Keratinocyte (primary cell): ENCODE measurements at regions not wholly inside any gene's neighbourhood (a gene's known extent, or its start where the extent isn't known, plus 50 kb on each side); places are given as distances from the start of the nearest gene placed in this dataset.

Experiments used
- DNase-seq: peaks from one replicate; pipeline ENCODE4 v3.0.0-alpha.2; 2011; ENCODE audit warnings: low read depth, missing footprints, low spot score
- FAIRE-seq: peaks from 2 replicates; lab custom pipeline; 2011; peaks lifted over from hg19 to GRCh38; lab: Jason Lieb, UNC
- H2AFZ ChIP-seq: 2 replicates; pipeline ENCODE4 v1.6.0; 2012; ENCODE audit warnings: low read length, control low read depth, inconsistent platforms; ENCODE audit not compliant: control insufficient read depth
- H3K27ac ChIP-seq: 2 replicates; pipeline ENCODE4 v1.5.1; 2011; ENCODE audit warnings: low read length; ENCODE audit not compliant: control insufficient read depth, insufficient read depth
- H3K27me3 ChIP-seq: 3 replicates; pipeline ENCODE4 v1.6.0; 2011; ENCODE audit warnings: low read length; ENCODE audit not compliant: control insufficient read depth, insufficient read depth; ENCODE audit errors: extremely low read depth
- H3K36me3 ChIP-seq, 2 experiments: 2 replicates in 1 of 2; 3 replicates in 1 of 2; pipeline ENCODE4 v1.5.1; 2011; ENCODE audit warnings: low read length in 2 of 2, mild to moderate bottlenecking in 1 of 2; ENCODE audit not compliant: control insufficient read depth in 2 of 2, insufficient read depth in 2 of 2; ENCODE audit errors: extremely low read depth in 1 of 2
- H3K4me1 ChIP-seq: 3 replicates; pipeline ENCODE4 v1.5.1; 2011; ENCODE audit warnings: low read length; ENCODE audit not compliant: control insufficient read depth, insufficient read depth; ENCODE audit errors: extremely low read depth
- H3K4me2 ChIP-seq: 3 replicates; pipeline ENCODE4 v1.6.0; 2011; ENCODE audit warnings: low read depth, low read length; ENCODE audit not compliant: control insufficient read depth, insufficient read depth; ENCODE audit errors: extremely low read depth
- H3K4me3 ChIP-seq, 3 experiments: fragments of 200-600 bp in 1 of 3; sonication (generic) in 1 of 3; 2 replicates in 2 of 3; 3 replicates in 1 of 3; pipeline ENCODE4 v1.5.1; 2011 to 2016; ENCODE audit warnings: low read length in 3 of 3, mild to moderate bottlenecking in 3 of 3, control low read depth in 2 of 3, inconsistent platforms in 1 of 3, low read depth in 1 of 3, mixed read lengths in 1 of 3, mixed run types in 1 of 3, moderate library complexity in 1 of 3; ENCODE audit not compliant: control insufficient read depth in 2 of 3, insufficient read depth in 2 of 3; ENCODE audit errors: extremely low read depth in 1 of 3
- H3K79me2 ChIP-seq: 2 replicates; pipeline ENCODE4 v1.6.0; 2012; ENCODE audit warnings: low read length; ENCODE audit not compliant: control insufficient read depth, insufficient read depth
- H3K9ac ChIP-seq: 3 replicates; pipeline ENCODE4 v1.6.0; 2011; ENCODE audit warnings: low read length; ENCODE audit not compliant: control insufficient read depth, insufficient read depth; ENCODE audit errors: extremely low read depth
- H3K9me1 ChIP-seq: 3 replicates; pipeline ENCODE4 v1.6.0; 2011; ENCODE audit warnings: low read length; ENCODE audit not compliant: control insufficient read depth, insufficient read depth; ENCODE audit errors: extremely low read depth
- H3K9me3 ChIP-seq: 2 replicates; pipeline ENCODE4 v1.5.1; 2012; ENCODE audit warnings: low read depth, low read length; ENCODE audit not compliant: control insufficient read depth
- H4K20me1 ChIP-seq: 3 replicates; pipeline ENCODE4 v1.6.0; 2011; ENCODE audit warnings: low read length; ENCODE audit not compliant: control insufficient read depth, insufficient read depth; ENCODE audit errors: extremely low read depth
- CTCF ChIP-seq, 3 experiments: IDR thresholded peaks in 1 of 3; conservative IDR thresholded peaks in 1 of 3; optimal IDR thresholded peaks in 1 of 3; 2 replicates in 2 of 3; 3 replicates in 1 of 3; pipeline versions ENCODE3 to v1.5.1; 2011; ENCODE audit warnings: low read length in 3 of 3, mild to moderate bottlenecking in 3 of 3, moderate library complexity in 2 of 3, control low read depth in 1 of 3, inconsistent platforms in 1 of 3; ENCODE audit not compliant: insufficient read depth in 2 of 3; ENCODE audit errors: extremely low read depth in 1 of 3
- EZH2 ChIP-seq: IDR thresholded peaks from one replicate; pipeline ENCODE4 v1.6.1; 2012; ENCODE audit warnings: inconsistent platforms, mild to moderate bottlenecking, low read length, moderate library complexity
- dilution Hi-C: fragments of 300-500 bp; cut with MboI; formaldehyde crosslinking; loops from one replicate; pipeline ENCODE4 v1.7.0; 2020; ENCODE audit warnings: low sequenced_read_pairs; ENCODE audit not compliant: extremely low pct_ligation_motif_present

DNA sequence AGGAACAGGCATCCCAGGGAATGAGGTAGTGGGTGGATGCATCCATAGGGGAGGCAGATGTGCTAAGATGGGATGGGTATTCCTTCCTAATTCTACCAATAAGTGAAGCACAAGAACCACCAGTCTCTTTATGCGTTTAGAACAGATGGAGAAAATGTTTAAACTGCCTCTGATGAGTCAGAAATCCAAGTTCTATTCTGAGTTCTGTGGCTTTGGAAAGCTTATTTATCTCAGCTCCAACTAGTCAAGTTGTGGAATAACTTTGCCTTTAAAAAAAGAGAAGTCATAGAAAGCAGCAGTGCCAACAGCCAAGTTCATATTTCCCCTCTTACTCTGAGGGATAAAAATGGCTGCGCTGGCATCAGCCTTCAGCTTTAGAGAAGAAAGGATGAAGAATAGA lies 761.7 kb downstream of the IGSF11 start:
- no peaks in the 10 kb centered on the region for H3K9me1 ChIP-seq
- H3K4me3 ChIP-seq: no peak overlapping the region
- H2AFZ ChIP-seq: no peak overlapping the region
- H4K20me1 ChIP-seq: no peaks in the 10 kb centered on the region
- H3K9ac ChIP-seq: no peak overlapping the region
- no peaks in the 10 kb centered on the region for H3K9me3 ChIP-seq
- no peak overlapping the region for H3K4me2 ChIP-seq
- FAIRE-seq (no peak), DNase-seq (no peak)
- no peaks in the 10 kb centered on the region for H3K4me1 ChIP-seq
- dilution Hi-C loops: no loop called here
- no peaks in the 10 kb centered on the region for H3K27me3 ChIP-seq
- H3K27ac ChIP-seq: no peak overlapping the region
- TF ChIP-seq EZH2 (no peak), CTCF (optimal IDR thresholded peaks at IDR 0.05 in 1 of 3, IDR thresholded peaks at IDR 0.05 in 1 of 3, conservative IDR thresholded peaks at IDR 0.05 in 1 of 3; ENCODE audit: extremely low read depth in 1 of 3, insufficient read depth in 2 of 3, low read length in 3 of 3) (no peak)
- no peaks in the 10 kb centered on the region for H3K79me2 ChIP-seq
- no peaks in the 10 kb centered on the region for H3K36me3 ChIP-seq

DNA sequence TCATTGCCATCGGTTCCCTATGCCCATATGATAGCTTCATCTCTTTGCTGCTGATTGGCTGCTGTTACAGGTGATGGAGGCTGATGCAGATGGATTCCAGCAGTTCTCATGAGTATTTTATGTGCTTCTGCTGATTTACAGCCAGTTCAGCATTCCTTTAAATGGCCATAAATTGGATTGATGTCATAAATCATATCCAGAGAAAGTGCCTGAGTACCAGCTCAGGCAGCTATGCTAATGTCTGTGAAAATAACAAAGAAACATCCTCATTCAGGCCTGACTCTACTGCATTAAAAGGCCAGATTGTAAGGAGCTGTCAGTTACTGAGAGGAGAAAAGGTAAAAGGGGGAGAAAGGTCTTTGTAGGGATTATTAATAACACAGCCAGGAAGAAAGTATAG lies 756.8 kb downstream of the IGSF11 start:
- Histone ChIP-seq H3K4me3 (no peak overlapping the region), H3K9me3 (no peaks in the 10 kb centered on the region), H3K9ac (no peak overlapping the region), H3K9me1 (no peaks in the 10 kb centered on the region), H2AFZ (no peak overlapping the region), H3K4me2 (no peak overlapping the region), H3K27me3 (no peaks in the 10 kb centered on the region), H4K20me1 (no peaks in the 10 kb centered on the region), H3K4me1 (no peaks in the 10 kb centered on the region), H3K36me3 (no peaks in the 10 kb centered on the region), H3K79me2 (no peaks in the 10 kb centered on the region), H3K27ac (no peak overlapping the region)
- dilution Hi-C loops: no loop called here
- no peak for FAIRE-seq
- DNase-seq: no peak
- TF ChIP-seq EZH2 (no peak), CTCF (optimal IDR thresholded peaks at IDR 0.05 in 1 of 3, IDR thresholded peaks at IDR 0.05 in 1 of 3, conservative IDR thresholded peaks at IDR 0.05 in 1 of 3; ENCODE audit: extremely low read depth in 1 of 3, insufficient read depth in 2 of 3, low read length in 3 of 3) (no peak)
